Gastroesophageal sphincter (tissue), 3 donors: ENCODE measurements at regions not wholly inside any gene's neighbourhood (a gene's known extent, or its start where the extent isn't known, plus 50 kb on each side); places are given as distances from the start of the nearest gene placed in this dataset.

Source experiments
- EP300 ChIP-seq: sonication (generic); formaldehyde crosslinking; IDR thresholded peaks from one replicate; pipeline ENCODE4 v1.6.1; 2017; ENCODE audit warnings: antibody characterized with exemption, mild to moderate bottlenecking
- POLR2A ChIP-seq, 2 donors: fragments of 450-650 bp; IDR thresholded peaks; one replicate each; pipeline ENCODE4 v1.6.1; 2017; ENCODE audit warnings: antibody characterized with exemption in 2 of 2, mild to moderate bottlenecking in 2 of 2, moderate library complexity in 1 of 2
- POLR2AphosphoS5 ChIP-seq: sonication (generic); formaldehyde crosslinking; IDR thresholded peaks from one replicate; pipeline ENCODE4 v1.6.1; 2017; ENCODE audit warnings: antibody characterized with exemption
- TF ChIP-seq, protein P1 (sequence below), 4 experiments: fragments of 200-600 bp in 2 of 4; fragments of 450-650 bp in 2 of 4; sonication (generic) in 1 of 4; IDR thresholded peaks; one replicate each; pipeline ENCODE4 v1.5.1; 2017 to 2019; ENCODE audit warnings: antibody characterized with exemption in 4 of 4, mild to moderate bottlenecking in 2 of 4, moderate library complexity in 2 of 4

DNA sequence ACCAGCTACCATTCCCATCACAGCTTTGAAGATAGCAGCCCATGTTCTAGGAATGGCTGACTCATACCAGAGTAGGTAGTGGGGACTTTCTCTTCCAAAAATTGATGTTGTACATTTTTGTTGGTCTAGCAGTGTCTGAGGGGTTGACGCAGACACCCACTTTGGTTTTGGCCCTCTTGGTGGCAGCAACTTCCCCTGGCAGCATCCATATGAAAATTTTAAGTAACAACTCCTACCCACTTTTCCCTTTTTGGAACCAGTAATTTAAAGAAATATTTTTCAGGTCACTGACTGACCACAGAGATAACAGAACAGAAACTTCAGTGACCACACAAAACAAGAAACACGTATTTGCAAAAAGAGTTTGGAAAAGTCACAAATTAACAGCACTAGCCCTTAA, 162.0 kb upstream of the TMCC3 start:
- TF ChIP-seq, protein P1, sequence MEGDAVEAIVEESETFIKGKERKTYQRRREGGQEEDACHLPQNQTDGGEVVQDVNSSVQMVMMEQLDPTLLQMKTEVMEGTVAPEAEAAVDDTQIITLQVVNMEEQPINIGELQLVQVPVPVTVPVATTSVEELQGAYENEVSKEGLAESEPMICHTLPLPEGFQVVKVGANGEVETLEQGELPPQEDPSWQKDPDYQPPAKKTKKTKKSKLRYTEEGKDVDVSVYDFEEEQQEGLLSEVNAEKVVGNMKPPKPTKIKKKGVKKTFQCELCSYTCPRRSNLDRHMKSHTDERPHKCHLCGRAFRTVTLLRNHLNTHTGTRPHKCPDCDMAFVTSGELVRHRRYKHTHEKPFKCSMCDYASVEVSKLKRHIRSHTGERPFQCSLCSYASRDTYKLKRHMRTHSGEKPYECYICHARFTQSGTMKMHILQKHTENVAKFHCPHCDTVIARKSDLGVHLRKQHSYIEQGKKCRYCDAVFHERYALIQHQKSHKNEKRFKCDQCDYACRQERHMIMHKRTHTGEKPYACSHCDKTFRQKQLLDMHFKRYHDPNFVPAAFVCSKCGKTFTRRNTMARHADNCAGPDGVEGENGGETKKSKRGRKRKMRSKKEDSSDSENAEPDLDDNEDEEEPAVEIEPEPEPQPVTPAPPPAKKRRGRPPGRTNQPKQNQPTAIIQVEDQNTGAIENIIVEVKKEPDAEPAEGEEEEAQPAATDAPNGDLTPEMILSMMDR (IDR thresholded peaks at IDR 0.05): no peak
- TF ChIP-seq POLR2A (IDR thresholded peaks at IDR 0.05) (no peak), POLR2AphosphoS5 (no peak), EP300 (no peak)
